Glutamatergic neuron (in vitro differentiated cells): ENCODE measurements at regions not wholly inside any gene's neighbourhood (a gene's known extent, or its start where the extent isn't known, plus 50 kb on each side); places are given as distances from the start of the nearest gene placed in this dataset.
"Not testable (repeated sequence)": the region's sequence is repeated elsewhere in the genome, so short reads cannot be mapped to it uniquely, and the experiment has no call there.

ENCODE experiments used
- DNase-seq: peaks from one replicate; pipeline ENCODE4 v3.0.0; 2022
- H3K27ac Mint-ChIP-seq: one replicate; pipeline ENCODE4 v1.8.0; 2020; ENCODE audit warnings: mild to moderate bottlenecking, mixed read lengths, inconsistent platforms; ENCODE audit not compliant: unreplicated experiment
- H3K27me3 Mint-ChIP-seq: one replicate; pipeline ENCODE4 v1.8.0; 2020; ENCODE audit warnings: mild to moderate bottlenecking, moderate library complexity, mixed read lengths, inconsistent platforms; ENCODE audit not compliant: unreplicated experiment
- H3K36me3 Mint-ChIP-seq: one replicate; pipeline ENCODE4 v1.8.0; 2020; ENCODE audit warnings: mild to moderate bottlenecking, mixed read lengths, inconsistent platforms; ENCODE audit not compliant: unreplicated experiment
- H3K4me1 Mint-ChIP-seq: one replicate; pipeline ENCODE4 v1.8.0; 2020; ENCODE audit warnings: mild to moderate bottlenecking, low read depth, mixed read lengths, inconsistent platforms; ENCODE audit not compliant: unreplicated experiment
- H3K4me3 Mint-ChIP-seq: one replicate; pipeline ENCODE4 v1.8.0; 2020; ENCODE audit warnings: mild to moderate bottlenecking, mixed read lengths, inconsistent platforms; ENCODE audit not compliant: unreplicated experiment
- H3K9me3 Mint-ChIP-seq: one replicate; pipeline ENCODE4 v1.8.0; 2020; ENCODE audit warnings: mild to moderate bottlenecking, moderate library complexity, mixed read lengths, inconsistent platforms; ENCODE audit not compliant: unreplicated experiment
- TF ChIP-seq, protein P1 (sequence below): fragments of 200-600 bp; sonication (generic); IDR thresholded peaks from one replicate; pipeline ENCODE4 v1.5.0; 2021; ENCODE audit not compliant: partially characterized antibody, unreplicated experiment

DNA sequence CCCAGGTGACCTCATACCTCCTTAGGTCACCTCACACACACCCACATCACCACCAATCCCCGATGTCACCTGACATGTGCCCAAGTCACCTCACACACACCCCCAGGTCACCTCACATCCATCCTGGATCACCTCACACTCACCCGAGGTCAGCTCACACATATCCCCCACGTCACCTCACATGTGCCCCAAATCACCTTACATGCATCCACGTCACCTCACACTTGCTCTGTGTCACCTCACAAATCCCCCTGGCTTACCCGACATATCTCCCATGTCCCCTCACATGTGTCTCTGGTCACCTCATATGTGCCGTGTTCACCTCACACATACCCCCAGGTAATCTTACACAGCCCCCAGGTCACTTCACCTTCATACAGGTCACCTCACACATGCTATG is 864.6 kb downstream of the TMEM121 start:
- Mint-ChIP-seq H3K4me1 (no peaks in the 10 kb centered on the region), H3K9me3 (peaks cover 23% of the 10 kb centered on the region), H3K27me3 (peaks cover 7% of the 10 kb centered on the region), H3K36me3 (peaks cover 10% of the 10 kb centered on the region), H3K27ac (no peak overlapping the region), H3K4me3 (no peak overlapping the region)
- DNase-seq, result no peak
- TF ChIP-seq, protein P1, sequence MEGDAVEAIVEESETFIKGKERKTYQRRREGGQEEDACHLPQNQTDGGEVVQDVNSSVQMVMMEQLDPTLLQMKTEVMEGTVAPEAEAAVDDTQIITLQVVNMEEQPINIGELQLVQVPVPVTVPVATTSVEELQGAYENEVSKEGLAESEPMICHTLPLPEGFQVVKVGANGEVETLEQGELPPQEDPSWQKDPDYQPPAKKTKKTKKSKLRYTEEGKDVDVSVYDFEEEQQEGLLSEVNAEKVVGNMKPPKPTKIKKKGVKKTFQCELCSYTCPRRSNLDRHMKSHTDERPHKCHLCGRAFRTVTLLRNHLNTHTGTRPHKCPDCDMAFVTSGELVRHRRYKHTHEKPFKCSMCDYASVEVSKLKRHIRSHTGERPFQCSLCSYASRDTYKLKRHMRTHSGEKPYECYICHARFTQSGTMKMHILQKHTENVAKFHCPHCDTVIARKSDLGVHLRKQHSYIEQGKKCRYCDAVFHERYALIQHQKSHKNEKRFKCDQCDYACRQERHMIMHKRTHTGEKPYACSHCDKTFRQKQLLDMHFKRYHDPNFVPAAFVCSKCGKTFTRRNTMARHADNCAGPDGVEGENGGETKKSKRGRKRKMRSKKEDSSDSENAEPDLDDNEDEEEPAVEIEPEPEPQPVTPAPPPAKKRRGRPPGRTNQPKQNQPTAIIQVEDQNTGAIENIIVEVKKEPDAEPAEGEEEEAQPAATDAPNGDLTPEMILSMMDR, result no peak

DNA sequence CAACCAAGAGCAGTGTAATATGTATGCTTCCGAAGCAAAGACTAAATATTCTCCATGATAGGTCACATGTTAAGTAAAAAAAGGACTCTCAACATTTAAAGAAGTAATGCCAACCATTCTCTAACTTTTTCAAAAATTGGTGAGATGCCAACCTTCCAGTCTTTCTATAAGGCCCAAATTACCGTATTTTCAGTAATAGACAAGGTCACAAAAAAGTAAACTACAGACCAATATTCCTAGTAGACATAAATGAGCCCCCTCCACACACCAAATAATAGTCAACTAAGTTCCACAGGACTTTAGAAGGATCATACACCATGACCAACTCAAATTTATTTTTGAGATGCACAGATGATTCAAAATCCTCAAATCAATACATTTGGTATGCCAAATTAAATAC is 867.4 kb downstream of the TMEM121 start:
- peaks cover 10% of the 10 kb centered on the region for H3K36me3 Mint-ChIP-seq
- no peaks in the 10 kb centered on the region for H3K4me1 Mint-ChIP-seq
- peaks cover 7% of the 10 kb centered on the region for H3K27me3 Mint-ChIP-seq
- no peak overlapping the region for H3K27ac Mint-ChIP-seq
- no peak for DNase-seq
- H3K9me3 Mint-ChIP-seq, result peaks cover 23% of the 10 kb centered on the region
- TF ChIP-seq, protein P1, result no peak
- H3K4me3 Mint-ChIP-seq, result no peak overlapping the region

DNA sequence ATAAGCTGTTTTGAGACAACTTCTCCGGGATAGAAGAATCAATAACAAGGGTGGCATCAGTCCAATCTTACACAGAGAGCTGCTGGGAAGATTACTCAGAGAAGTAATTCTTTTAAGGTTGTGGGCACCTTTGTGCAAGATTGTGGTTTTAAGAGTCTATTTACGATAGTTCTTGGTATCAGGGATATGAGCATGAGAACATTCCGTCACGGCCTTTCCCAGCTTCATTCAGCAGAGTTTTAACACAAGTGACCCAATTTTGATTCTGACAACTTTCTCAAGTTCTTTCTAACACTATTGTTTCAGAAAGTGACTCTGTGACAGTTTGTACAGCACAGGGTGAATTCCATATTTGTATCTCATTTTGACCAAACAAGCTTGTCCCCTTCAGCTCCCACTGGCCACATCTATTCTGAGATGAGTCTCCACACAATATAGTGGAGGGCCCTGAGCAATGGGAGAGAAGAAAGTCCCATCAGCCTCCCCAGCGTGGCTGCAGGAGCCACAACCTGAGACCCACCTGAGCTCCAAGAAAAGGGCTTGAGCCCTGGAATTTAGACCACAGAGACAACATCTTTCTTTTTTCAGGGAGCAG is 869.2 kb downstream of the TMEM121 start:
- TF ChIP-seq, protein P1, result no peak
- peaks cover 6% of the 10 kb centered on the region for H3K36me3 Mint-ChIP-seq
- H3K9me3 Mint-ChIP-seq, result peaks cover 19% of the 10 kb centered on the region
- no peak overlapping the region for H3K4me3 Mint-ChIP-seq
- H3K27ac Mint-ChIP-seq, result no peak overlapping the region
- H3K4me1 Mint-ChIP-seq, result no peaks in the 10 kb centered on the region
- DNase-seq, result no peak
- peaks cover 6% of the 10 kb centered on the region for H3K27me3 Mint-ChIP-seq

DNA sequence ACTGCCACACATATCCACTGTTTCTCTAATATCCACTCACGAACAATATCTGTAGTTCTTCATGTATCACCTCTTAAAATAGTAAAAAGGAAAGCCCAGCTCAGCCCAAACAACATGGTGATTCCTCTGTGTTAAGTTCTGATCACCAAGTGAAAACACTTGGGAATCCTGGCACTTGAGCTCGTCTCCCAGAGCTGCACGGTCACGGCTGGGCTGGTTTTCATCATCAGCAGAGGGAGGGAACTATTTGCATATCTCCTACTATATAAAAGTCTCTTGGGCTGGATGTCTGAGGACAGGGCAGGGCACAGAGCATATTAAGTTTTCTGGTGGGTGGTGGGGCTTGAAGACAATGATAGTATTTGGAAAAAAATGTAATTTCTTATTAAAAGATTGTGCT is 870.6 kb downstream of the TMEM121 start:
- Mint-ChIP-seq H3K9me3 (peaks cover 9% of the 10 kb centered on the region), H3K27me3 (no peaks in the 10 kb centered on the region), H3K4me1 (no peaks in the 10 kb centered on the region), H3K4me3 (no peak overlapping the region), H3K27ac (no peak overlapping the region), H3K36me3 (no peaks in the 10 kb centered on the region)
- TF ChIP-seq, protein P1, result no peak
- DNase-seq, result no peak

DNA sequence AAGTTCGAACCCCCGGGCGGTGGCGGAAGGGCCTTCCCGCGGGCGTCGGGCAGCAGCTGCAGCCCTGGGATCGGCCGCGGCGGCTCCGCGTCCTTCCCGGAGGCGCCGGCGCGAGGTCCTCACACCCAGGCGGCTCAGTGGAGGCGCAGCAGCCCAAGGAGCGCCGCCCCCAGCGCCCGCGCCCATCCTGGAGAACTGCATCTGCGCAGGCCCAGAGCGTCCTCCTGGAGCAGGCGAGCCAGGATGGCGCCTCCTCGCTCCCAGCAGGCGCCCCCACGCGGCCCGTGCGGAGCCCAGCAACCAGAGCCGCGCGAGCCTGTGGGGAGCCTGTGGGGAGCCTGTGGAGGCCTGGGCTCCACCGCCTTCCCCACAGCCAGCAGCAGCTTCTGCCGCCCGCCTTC is 872.5 kb downstream of the TMEM121 start:
- H3K4me3 Mint-ChIP-seq, H3K27me3 Mint-ChIP-seq, H3K9me3 Mint-ChIP-seq, DNase-seq, H3K27ac Mint-ChIP-seq, H3K36me3 Mint-ChIP-seq, H3K4me1 Mint-ChIP-seq: not testable (repeated sequence)

DNA sequence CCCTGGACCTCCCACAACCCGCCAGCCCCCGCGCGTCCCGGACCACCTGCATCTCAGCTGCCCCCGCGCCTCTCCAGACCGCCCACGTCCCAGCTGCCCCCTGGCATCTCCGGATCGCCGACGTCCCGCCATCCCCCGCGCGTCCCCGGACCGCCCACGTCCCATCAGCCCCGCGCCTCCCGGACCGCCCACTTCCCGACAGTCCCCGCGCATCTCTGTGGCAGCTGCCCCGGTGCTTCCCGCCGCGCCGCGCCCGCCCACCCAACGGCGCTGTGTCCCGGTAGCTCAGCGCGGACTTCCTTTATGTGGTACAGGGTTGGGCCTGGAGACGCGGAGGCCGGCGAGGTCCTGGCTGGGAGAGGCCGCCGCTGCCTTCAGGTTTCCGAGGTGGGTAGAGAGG is 874.9 kb downstream of the TMEM121 start:
- H3K9me3 Mint-ChIP-seq, H3K27me3 Mint-ChIP-seq, H3K36me3 Mint-ChIP-seq, H3K4me3 Mint-ChIP-seq, H3K4me1 Mint-ChIP-seq, H3K27ac Mint-ChIP-seq, DNase-seq: not testable (repeated sequence)

DNA sequence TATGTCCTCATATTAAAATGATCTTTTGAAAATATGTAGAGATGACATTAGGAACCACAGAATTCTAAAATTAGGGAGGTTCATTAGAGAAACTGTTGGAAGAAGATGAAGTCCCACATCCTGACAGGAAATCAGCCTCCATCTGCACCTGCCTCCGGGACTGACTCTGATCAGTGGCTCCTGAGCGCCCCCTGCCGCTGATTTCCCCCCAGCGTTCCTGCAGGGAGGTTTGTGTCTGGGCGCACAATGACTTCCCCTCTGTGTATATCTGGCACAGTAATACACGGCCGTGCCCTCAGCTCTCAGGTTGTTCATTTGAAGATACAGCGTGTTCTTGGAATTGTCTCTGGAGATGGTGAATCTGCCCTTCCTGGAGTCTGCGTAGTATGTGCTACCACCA is 883.8 kb downstream of the TMEM121 start:
- not testable (repeated sequence) for H3K36me3 Mint-ChIP-seq, H3K27ac Mint-ChIP-seq, H3K4me1 Mint-ChIP-seq, H3K27me3 Mint-ChIP-seq, H3K9me3 Mint-ChIP-seq, DNase-seq, H3K4me3 Mint-ChIP-seq
